HG02763 (cell line): ENCODE measurements at regions not wholly inside any gene's neighbourhood (a gene's known extent, or its start where the extent isn't known, plus 50 kb on each side); places are given as distances from the start of the nearest gene placed in this dataset.
"Not testable (repeated sequence)": the region's sequence is repeated elsewhere in the genome, so short reads cannot be mapped to it uniquely, and the experiment has no call there.

Source experiments
- ATAC-seq: cut with Tn5 transposase; IDR thresholded peaks from one replicate; pipeline ENCODE4 v1.9.1; 2021; ENCODE audit warnings: mild to moderate bottlenecking, moderate library complexity; ENCODE audit not compliant: unreplicated experiment

DNA sequence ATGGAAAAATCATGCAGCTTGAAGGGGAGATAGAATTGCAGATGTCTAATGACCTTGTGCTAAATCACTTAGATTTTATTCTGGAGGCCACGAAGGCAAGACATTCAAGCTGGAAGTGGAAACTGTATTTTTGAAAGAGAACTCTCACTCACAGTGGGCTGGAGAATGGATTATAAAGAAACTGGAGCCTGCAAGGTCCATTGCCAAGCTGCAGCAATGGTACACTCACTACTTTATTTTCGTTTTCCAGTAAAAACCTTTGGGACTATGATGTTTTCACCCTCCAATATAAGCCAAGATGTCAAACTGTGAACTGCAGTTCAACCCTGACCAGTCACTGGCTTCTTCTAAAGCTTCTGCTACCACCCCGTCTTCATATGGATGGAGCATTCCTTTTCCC lies 62.0 kb downstream of the SKIDA1 start:
- ATAC-seq = no peak

DNA sequence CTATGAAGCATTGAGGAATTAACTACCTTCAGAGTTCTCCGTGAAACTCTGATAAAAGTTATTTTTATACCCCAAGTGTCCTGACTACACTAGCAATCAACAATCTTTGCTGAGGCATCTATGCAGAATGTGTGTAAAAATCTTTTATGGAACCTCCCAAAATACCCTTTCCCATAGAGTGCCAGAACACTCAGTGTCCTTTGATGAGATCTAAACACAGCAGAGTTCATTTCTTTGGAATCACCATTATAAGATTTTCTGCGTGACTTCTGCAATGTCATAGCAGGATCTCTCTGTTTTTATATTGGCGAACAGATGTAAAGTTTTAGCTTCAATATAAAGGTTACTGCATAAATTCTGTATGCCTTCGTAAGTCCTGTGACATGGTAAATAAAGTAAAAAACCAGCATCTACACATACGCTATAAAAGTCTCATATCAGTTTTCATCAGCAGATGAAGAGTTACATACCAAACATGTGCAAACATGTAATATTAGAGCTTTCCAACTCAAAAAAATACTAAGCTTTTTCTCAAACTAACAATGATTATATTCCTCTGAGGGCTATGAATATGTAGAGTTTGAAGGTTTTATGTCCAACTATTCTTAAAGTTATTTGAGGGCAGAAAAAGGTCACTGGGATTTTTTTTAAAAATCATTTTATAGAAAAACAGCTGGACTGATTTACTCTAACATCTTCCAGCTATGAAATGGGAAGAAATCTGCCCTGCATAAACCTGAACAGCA lies 67.2 kb downstream of the SKIDA1 start:
- ATAC-seq = no peak

DNA sequence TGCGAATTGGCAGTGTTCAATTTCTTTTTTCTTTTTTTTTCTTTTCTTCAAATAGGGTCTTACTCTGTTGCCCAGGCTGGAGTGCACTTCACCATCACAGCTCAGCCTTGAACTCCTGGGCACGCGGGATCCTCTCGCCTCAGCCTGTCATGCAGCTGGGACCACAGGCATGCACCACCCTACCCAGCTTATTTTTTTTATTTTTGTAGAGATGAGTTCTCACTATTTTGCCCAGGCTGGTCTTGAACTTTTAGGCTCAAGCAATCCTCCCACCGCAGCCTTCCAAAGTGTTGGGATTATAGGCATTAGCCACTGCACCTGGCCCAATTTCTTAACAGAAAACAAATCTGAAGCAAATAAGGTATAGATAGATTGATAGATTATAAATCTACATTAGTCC lies 69.3 kb downstream of the SKIDA1 start:
- ATAC-seq = no peak

- no peak for ATAC-seq
These were observed 73.3 kb downstream of the SKIDA1 start for GRCh38 chr10:21452203-21452602.

DNA sequence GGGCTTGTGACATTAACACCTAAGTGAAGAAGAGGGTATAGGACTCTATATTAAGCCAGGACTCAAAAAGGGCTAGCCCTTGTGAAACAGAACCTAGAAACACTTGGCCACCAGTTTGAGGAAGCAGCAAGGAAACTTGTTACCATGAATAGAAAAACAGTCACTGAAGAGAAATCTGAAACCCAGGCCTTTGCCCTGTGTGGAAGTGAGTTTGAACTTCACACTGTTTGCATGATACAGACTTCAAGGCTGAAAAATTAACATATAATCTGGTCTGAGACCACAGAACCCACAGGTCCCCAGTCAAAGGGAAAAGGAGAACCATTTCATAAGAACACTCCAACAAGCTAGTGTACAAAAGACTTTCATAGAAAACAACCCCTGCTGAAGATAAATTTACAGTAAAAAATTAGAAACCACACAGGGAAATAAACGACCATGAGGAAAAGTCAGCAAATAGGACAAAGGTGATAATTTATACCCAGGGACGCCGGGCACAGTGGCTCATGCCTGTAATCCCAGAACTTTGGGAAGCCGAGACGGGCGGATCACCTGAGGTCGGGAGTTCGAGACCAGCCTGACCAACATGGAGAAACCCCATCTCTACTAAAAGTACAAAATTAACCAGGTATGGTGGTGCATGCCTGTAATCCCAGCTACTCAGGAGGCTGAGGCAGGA lies 76.1 kb downstream of the SKIDA1 start:
- ATAC-seq = no peak

GRCh38 chr10:21445163-21445562 lies 80.3 kb downstream of the SKIDA1 start:
- ATAC-seq = no peak

GRCh38 chr10:21441625-21442024 lies 83.9 kb downstream of the SKIDA1 start:
- ATAC-seq = no peak

DNA sequence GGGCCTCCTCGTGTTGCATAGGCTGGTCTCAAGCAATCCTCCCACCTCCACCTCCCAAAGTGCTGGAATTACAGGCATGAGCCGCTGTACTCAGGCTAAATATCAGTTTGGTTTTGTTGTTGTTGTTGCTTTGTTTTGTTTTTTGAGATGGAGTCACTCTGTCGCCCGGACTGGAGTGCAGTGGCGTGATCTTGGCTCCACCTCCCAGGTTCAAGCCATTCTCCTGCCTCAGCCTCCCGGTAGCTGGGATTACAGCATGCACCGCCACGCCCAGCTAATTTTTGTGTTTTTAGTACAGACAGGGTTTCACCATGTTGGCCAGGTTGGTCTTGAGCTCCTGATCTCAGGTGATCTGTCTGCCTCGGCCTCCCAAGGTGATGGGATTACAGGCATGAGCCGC lies 86.6 kb downstream of the SKIDA1 start:
- not testable (repeated sequence) for ATAC-seq

GRCh38 chr10:21437770-21438382 lies 87.6 kb downstream of the SKIDA1 start:
- no peak for ATAC-seq

DNA sequence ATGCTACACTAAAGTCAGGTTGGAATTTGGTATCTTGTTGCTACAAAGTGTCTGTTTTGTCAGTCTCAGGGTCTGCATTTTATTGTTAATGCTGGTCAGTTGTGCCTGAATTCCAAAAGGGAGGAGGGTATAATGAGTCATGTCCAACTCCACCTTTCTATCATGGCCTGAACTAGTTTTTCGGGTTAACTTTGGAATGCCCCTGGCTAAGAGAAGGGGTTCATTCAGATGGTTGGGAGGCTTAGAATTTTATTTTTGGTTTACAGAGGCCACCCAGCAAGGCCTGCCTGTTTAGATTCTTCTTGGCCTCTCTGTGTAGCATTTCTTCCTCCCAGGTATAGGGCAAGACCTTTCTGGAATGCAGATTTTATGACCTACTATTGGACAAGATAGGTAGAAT lies 93.2 kb downstream of the SKIDA1 start:
- no peak for ATAC-seq

DNA sequence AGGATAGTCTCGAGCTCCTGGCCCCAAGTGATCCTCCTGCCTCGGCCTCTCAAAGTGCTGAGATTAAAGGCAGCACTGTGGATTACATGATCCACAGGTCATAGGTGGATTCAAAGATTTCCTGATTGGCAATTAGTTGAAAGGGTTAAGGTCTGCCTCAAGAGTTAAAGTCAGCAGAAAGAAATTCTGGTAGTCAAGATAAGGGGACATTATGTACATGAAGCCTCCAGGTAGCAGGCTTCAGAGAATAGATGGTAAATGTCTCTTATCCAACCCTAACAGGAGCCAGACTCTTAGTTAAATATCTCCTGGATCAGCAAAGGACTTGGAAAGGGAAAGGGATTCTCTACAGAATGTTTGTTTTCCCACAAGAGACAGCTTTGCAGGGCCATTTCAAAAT lies 93.7 kb downstream of the SKIDA1 start:
- ATAC-seq = no peak

DNA sequence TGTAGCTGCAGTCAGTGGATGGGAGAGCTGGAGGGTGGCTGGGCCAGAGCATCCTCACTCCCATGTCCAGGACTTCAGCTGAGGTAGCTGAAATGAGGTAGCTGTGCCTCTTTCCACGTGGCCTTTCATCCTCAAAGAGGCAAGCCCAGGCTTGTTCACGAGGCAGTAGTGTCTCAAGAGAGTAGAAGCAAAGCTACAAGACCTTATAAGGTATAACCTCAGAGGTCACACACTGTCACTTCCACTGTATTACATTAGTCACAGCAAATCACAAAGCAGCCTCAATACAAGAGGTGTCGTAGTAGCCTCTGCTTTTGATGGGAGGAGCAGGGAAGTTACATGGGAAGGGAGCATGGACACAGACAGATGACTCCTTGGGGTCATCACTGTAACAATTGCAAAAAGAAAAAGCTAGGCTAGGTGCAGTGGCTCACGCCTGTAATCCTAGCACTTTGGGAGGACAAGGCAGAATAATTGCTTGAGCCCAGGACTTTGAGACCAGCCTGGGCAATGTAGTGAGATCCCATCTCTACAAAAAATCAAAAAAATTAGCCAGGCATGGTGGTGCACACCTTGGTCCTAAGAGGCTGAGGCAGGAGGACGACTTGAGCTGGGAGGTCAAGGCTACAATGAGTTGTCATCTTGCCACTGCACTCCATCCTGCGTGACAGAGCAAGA lies 97.5 kb downstream of the SKIDA1 start:
- no peak for ATAC-seq

DNA sequence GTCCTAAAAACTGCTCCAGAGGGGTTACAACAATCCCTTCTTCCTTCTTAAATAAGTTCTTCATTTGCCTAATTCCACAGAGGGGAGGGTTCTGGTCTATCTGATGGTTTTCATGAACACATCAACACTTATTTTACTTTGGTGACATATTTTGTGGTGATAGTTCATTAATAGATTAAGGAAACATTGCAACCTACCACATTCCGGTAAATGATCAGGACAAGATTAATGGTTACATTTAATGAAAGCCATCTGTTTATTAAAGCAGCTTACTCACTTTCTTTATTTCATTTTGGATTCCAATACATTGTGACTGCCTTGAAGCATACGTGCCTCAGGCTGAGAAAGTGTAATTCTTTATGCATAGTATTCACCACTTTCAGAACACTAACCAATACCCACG lies 101.0 kb downstream of the SKIDA1 start:
- ATAC-seq = no peak

GRCh38 chr10:21423850-21424249 lies 101.6 kb downstream of the SKIDA1 start:
- no peak for ATAC-seq

DNA sequence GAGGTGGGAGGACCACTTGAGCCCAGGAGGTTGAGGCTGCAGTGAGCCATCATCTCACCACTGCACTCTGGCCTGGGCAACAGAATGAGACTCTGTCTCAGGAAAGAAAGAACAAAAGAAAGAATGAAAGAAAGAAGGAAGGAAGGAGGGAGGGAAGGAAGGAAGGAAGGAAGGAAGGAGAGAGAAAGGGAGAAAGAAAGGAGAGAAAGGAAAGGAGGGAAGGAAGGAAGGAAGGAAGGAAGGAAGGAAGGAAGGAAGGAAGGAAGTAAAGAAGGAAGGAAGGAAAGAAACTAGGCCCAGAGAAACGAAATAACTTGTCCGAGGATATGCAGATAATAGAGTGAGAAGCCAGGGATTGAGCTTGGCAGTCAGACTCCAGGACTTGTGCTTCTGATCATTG lies 102.1 kb downstream of the SKIDA1 start:
- no peak for ATAC-seq

DNA sequence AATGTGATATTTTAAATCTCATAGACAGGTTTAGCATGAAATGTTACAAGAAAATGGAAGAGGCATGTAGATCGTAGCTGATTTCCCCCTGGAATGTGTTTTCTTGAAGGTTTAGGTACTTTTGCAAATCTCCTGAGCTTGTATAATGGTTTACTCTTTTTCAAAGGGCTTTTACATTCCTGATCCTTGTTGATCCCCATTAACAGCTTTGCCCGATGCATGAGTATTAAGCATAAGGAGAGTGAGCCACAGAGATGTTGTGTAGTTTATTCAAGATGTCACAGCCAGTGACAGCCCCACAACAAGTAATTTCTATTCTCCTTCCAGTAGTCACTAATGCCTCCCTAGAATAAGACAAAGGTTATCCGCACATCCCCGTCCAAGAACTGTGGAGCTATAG lies 103.7 kb downstream of the SKIDA1 start:
- no peak for ATAC-seq

GRCh38 chr10:21421016-21421415 lies 104.5 kb downstream of the SKIDA1 start:
- no peak for ATAC-seq

GRCh38 chr10:21418981-21419576 lies 106.4 kb downstream of the SKIDA1 start:
- ATAC-seq = not testable (repeated sequence)

DNA sequence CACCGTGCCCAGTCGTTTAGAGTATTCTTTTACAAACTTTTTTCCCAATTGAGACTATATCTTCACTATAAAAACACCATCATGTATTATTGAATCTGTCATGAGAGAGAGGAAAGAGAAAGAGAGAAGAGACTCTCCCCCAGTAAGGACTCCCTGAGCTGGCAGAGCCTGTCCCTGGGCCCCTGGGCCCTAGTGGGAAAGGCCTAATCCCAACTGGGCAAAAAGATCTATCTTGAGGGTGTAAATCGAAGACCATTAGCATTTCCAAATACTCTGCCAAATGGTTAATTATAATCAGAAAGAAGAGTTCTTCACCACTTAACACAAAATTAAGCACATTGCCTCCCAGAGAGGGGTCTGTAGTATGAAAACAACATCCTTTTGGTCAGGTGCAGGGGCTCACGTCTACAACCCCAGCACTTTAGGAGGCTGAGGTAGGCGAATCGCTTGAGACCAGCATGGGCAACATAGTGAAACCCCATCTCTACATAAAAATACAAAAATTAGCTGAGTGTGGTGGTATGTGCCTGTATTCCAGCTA lies 108.2 kb downstream of the SKIDA1 start:
- ATAC-seq = no peak

- ATAC-seq = no peak
These were observed 111.8 kb downstream of the SKIDA1 start for GRCh38 chr10:21413680-21414079.

DNA sequence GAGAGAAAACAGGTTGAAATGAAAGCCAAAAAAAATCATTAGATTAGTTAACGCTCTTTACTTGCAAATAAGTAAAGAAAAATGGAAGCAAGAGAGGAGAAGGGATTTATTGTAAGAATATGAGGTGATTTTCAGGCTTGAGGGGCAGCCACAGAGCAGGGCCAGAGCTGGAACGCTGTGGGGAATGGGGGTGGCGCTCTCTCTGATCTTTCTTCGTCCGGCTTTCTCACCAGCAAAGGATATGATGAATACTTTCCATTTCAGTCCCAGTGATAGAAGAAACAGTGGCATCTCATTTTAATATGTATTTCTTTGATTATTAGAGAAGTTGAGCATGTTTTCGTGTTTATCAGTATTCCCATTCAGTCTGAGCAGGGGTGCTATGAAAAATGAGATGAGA lies 112.2 kb downstream of the SKIDA1 start:
- no peak for ATAC-seq
